Stimulated activated CD4-positive, alpha-beta T cell treated with anti-CD3 and anti-CD28 coated beads, Interleukin-4, amount 100 ng/mL, for 4 hours (primary cell): ENCODE measurements at regions not wholly inside any gene's neighbourhood (a gene's known extent, or its start where the extent isn't known, plus 50 kb on each side); places are given as distances from the start of the nearest gene placed in this dataset.

Source experiments
- DNase-seq, 2 experiments: peaks; one replicate each; pipeline ENCODE4 v3.0.0-alpha.2; 2020

GRCh38 chr20:16947479-16947878, 199.3 kb downstream of the OTOR start:
- DNase-seq, result no peak

GRCh38 chr20:16951876-16952275, 203.7 kb downstream of the OTOR start:
- no peak for DNase-seq

DNA sequence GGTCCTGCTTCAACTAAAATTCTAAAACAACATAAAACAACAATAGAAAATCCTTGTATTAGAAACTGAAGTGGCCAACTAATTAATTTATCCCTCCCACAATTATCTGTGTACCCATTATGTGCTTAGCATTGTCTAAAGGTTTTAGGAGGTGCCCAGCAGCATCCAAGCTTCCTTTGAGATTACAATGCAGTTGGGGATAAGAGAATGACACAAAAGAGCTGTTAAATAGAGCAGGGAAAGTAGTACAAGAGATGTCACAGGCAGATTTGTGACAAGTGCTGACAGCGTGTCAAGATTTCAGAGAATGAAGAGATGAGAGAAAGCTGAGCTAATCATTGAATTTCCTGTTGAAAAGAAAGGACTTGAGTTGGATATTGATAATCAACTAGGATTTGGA, 204.8 kb downstream of the OTOR start:
- no peak for DNase-seq

- DNase-seq, result no peak
These were observed 205.7 kb downstream of the OTOR start for GRCh38 chr20:16953858-16954257.

- DNase-seq, result no peak
These were observed 207.3 kb downstream of the OTOR start for GRCh38 chr20:16955462-16955861.

- DNase-seq, result no peak
These were observed 207.8 kb downstream of the OTOR start for GRCh38 chr20:16955971-16956370.

DNA sequence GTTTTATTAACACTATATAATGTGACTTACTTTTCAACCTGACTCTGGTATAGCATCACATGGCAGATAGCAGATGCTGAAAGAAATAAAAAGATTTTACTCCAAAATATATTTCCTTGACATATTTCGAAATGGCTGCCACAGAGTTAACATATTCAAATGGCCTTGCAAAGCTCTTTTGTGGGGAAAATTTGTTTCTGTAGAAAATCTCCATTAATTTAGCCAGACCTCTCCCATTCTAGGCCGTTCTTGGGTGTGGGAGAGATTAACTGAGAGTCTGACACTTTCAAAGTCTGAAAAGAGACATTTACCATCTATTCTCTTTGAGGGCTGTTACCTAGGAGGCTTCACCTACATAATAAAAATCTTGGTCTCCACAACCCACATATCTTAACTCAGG, 217.2 kb downstream of the OTOR start:
- DNase-seq, result no peak

- DNase-seq, result no peak
These were observed 218.2 kb downstream of the OTOR start for GRCh38 chr20:16966276-16966880.

DNA sequence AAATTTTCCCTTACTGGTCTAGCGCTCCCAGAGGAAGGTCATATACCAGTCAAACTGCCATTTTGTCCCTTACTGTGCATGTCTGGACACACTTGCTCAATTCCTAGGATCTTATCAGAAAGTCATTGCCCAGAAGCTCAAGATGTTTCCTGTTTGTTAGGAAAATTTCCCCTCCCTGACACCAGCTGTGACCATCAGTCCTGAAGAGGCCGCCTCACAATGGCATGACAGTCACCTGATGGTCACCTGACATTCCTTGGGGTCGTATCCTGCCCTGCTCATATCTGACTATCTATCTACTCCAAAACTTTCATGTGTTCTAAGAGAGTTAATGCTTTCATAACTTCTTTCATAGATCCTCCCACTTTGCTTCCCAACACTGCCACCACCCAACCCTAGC, 219.9 kb downstream of the OTOR start:
- no peak for DNase-seq

DNA sequence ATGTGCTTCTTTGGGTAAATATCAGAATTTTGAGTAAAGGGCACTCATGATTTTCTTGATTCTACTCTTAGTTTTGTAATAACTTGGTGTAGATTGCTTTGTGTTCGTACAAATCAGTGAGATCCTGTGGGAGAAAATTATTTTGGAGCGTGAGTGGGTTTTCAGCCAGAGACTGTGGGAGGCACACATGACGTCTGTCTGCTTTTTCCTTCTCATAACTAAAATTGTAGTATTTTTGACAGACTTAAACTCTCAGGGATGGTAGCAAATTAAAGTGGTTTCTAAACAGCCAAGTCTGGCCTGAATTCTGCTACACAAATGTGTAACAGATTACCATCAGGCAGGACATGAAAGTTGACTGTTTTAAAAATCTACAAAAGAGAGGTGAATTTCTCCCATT, 222.6 kb downstream of the OTOR start:
- DNase-seq, result no peak

GRCh38 chr20:16974080-16974854, 226.1 kb downstream of the OTOR start:
- DNase-seq, result no peak

DNA sequence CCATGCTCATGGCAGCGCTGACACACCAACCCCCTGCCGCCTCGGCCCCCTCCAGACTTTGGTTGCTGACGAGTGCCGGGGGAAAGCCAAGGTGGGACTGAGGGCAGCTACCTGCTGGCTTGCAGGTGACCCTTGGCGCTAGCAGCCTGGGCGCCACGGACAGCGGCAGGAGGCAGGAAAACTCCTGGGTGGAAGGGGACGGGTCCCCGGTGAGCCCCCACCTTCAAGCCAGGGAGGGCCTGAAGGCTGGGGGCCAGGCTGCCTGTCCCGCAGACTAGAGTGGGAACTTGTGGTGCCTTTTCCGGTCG, 226.7 kb downstream of the OTOR start:
- DNase-seq, result no peak

GRCh38 chr20:16975682-16976081, 227.5 kb downstream of the OTOR start:
- no peak for DNase-seq

DNA sequence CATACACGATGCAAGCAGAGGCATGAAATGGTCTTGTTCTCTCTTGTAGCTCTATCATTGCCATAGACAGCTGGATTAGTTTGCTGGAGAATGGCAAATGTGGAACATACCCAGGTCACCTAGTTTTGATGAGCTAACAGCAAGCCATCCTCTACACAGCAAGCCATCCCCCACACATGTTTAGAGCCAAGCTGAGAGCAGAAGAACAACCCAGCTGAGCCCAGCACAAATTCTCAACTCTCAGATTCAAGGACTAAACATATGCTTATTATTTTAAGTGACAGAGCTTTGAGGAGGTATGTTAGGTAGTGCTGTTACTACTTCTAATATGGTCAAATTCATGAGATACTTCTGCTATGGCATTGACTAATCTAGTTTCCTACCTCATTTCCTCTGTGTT, 230.3 kb downstream of the OTOR start:
- DNase-seq, result no peak

DNA sequence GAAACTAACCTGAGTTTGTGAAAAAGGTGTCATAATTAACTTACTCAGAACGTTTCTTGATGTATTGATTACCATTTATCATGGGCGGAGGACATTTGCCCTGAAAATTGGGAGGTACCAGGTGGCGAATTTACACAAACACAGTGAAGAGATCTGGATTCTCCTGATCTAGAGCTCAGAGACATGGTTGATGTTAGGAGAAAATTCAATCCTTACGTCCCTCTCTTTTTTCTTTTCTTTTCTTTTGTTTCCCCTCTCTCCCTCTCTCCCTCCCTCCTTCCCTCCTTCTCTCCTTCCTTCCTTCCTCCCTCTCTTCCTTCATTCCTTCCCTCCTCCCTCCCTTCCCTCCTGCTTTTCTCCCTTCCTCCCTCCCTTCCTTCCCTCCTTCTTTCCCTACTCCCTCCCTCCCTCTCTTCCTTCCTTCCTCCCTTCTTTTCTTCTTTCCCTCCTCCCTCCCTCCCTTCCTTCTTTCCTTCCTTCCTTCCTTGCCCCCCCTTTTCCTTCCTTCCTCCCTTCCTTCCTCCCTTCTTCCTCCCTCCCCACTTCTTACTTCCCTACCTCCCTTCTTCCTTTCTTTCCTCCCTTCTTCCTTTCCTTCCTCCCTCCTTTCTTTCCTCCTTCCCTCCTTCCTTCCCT, 234.1 kb downstream of the OTOR start:
- DNase-seq, result no peak

DNA sequence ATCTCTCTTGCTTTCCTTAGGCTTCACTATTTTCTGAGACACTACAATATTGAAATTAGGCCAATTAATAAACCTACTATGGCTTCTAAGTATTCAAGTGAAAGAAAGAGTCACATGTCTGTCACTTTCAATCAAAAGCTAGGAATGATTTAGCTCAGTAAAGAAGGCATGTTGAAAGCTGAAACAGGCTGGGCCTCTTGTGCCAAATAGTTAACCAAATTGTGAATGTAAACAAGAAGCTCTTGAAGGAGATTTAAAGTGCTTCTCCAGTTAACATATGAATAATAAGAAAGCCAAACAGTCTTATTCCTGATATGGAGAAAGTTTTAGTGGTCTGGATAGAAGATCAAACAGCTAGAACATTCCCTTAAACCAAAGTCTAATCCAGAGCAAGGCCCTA, 236.3 kb downstream of the OTOR start:
- no peak for DNase-seq

- no peak for DNase-seq
These were observed 223.5 kb upstream of the PCSK2 start for GRCh38 chr20:17003170-17003870.

GRCh38 chr20:17010181-17010580, 216.7 kb upstream of the PCSK2 start:
- no peak for DNase-seq

GRCh38 chr20:17012546-17013226, 214.2 kb upstream of the PCSK2 start:
- DNase-seq, result no peak

GRCh38 chr20:17014217-17014616, 212.6 kb upstream of the PCSK2 start:
- no peak for DNase-seq

DNA sequence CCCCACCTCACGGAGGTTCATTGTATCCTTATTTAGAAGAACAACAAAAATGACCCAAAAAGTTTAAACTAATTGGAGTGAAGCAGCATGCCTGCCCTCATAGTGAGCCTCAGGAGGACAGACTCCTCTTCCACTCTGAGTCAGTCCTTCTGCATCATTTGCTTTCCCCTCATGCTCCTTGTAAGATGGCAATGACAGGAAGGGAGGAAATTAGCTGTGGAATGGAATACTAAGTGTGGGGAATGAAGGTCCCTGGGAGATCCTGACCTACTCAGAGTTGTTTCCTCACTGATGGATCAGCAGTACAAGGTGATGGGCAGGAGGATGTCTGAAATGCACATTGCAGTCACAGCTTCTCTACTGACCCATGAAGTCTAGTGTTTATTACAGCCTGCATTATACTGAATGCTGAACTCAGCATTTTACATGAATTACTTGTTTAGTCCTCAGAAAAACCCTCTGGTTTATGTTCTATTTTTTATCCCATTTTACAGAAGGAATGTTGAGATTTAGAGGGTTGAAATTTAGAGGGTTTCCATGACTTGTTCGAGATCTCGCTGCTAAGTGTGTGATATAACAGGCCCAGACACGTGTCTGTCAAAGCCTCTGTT, 212.0 kb upstream of the PCSK2 start:
- DNase-seq, result no peak

DNA sequence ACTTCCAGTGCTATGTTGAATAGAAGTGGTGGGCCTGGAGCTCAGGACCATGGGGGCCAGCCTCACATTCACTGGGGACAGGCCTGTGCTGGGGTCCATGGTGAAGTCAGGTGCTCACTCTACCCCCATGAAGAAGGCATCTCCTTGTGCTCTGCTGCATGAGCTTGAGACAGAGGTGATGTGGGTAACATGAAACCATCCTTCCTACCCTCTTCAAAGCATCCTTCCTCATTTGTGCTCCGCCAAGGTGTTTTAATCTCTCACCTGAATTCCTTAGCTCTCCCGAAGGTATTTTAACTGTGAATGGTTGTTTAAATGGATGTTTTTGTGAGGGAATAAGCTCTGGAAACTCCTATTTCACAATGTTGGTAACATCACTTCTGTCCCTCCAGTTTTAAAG, 209.6 kb upstream of the PCSK2 start:
- DNase-seq, result no peak

GRCh38 chr20:17021481-17021880, 205.4 kb upstream of the PCSK2 start:
- no peak for DNase-seq
